Parathyroid adenoma (tissue), 2 donors: ENCODE measurements at regions not wholly inside any gene's neighbourhood (a gene's known extent, or its start where the extent isn't known, plus 50 kb on each side); places are given as distances from the start of the nearest gene placed in this dataset.

Source experiments
- H2AFZ ChIP-seq: fragments of 300-600 bp; sonication (generic); one replicate; pipeline ENCODE4 v1.7.0; 2017; ENCODE audit warnings: antibody characterized with exemption, mild to moderate bottlenecking
- H3K27ac ChIP-seq: fragments of 300-600 bp; sonication (generic); one replicate; pipeline ENCODE4 v1.7.0; 2017
- H3K27me3 ChIP-seq: fragments of 300-600 bp; sonication (generic); one replicate; pipeline ENCODE4 v1.7.0; 2017; ENCODE audit warnings: low read length; ENCODE audit not compliant: control insufficient read depth, insufficient read depth
- H3K36me3 ChIP-seq: fragments of 300-600 bp; sonication (generic); one replicate; pipeline ENCODE4 v1.7.0; 2017; ENCODE audit warnings: low read length; ENCODE audit not compliant: control insufficient read depth, insufficient read depth
- H3K4me1 ChIP-seq: fragments of 300-600 bp; sonication (generic); one replicate; pipeline ENCODE4 v1.7.0; 2017; ENCODE audit warnings: control low read depth
- H3K4me2 ChIP-seq: fragments of 300-600 bp; sonication (generic); one replicate; pipeline ENCODE4 v1.7.0; 2017; ENCODE audit warnings: low read length
- H3K4me3 ChIP-seq: fragments of 300-600 bp; sonication (generic); one replicate; pipeline ENCODE4 v1.7.0; 2017; ENCODE audit warnings: low read depth, low read length
- H3K79me2 ChIP-seq: fragments of 300-600 bp; sonication (generic); one replicate; pipeline ENCODE4 v1.7.0; 2017; ENCODE audit warnings: control low read depth
- H3K9ac ChIP-seq: fragments of 300-600 bp; sonication (generic); one replicate; pipeline ENCODE4 v1.7.0; 2017; ENCODE audit warnings: mild to moderate bottlenecking
- H3K9me3 ChIP-seq: fragments of 300-600 bp; sonication (generic); one replicate; pipeline ENCODE4 v1.7.0; 2017; ENCODE audit warnings: low read length; ENCODE audit not compliant: control insufficient read depth
- CTCF ChIP-seq: fragments of 300-600 bp; sonication (generic); IDR thresholded peaks from one replicate; pipeline ENCODE4 v1.7.0; 2017; ENCODE audit warnings: antibody characterized with exemption, mild to moderate bottlenecking
- donor health status: primary hyperparathyroidism.

- no peaks in the 10 kb centered on the region for H3K79me2 ChIP-seq
- no peak overlapping the region for H3K9ac ChIP-seq
- H3K36me3 ChIP-seq: no peaks in the 10 kb centered on the region
- TF ChIP-seq CTCF: no peak
- H3K4me2 ChIP-seq: no peak overlapping the region
- H3K4me3 ChIP-seq: no peak overlapping the region
- no peaks in the 10 kb centered on the region for H3K27me3 ChIP-seq
- no peak overlapping the region for H3K27ac ChIP-seq
- no peak overlapping the region for H2AFZ ChIP-seq
- peaks cover 18% of the 10 kb centered on the region for H3K4me1 ChIP-seq
- no peaks in the 10 kb centered on the region for H3K9me3 ChIP-seq
These were observed 1102.7 kb upstream of the EEF2KMT start for GRCh38 chr16:6200271-6200670.

- H3K27me3 ChIP-seq: no peaks in the 10 kb centered on the region
- H3K4me3 ChIP-seq: no peak overlapping the region
- no peak for TF ChIP-seq CTCF
- H3K9me3 ChIP-seq: no peaks in the 10 kb centered on the region
- no peaks in the 10 kb centered on the region for H3K79me2 ChIP-seq
- H3K4me2 ChIP-seq: no peak overlapping the region
- H3K9ac ChIP-seq: no peak overlapping the region
- H2AFZ ChIP-seq: no peak overlapping the region
- no peaks in the 10 kb centered on the region for H3K36me3 ChIP-seq
- H3K4me1 ChIP-seq: peaks cover 8% of the 10 kb centered on the region
- H3K27ac ChIP-seq: no peak overlapping the region
These were observed 1098.4 kb upstream of the EEF2KMT start for GRCh38 chr16:6195966-6196365.

DNA sequence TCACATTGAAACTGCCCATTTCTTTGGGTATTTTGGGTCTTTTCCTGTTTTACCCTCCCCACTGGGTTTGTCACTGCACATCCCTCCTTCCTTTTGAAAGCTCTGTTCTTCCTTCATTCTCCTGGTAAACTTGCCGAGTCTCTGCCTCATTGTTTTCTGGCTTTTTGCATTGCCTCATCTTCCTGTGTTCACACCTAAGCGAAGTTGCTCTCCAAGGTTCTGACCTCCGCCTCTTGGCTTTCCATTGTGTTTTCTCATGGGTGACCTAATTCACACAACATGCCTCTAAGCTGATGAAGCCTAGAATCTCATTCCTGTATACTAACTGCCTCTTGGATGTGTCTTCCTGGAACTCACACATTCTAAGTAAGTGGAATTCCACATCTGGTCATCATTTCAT, 1096.1 kb upstream of the EEF2KMT start:
- Histone ChIP-seq H3K27me3 (no peaks in the 10 kb centered on the region), H3K27ac (no peak overlapping the region), H3K36me3 (no peaks in the 10 kb centered on the region), H3K4me2 (no peak overlapping the region), H3K9ac (no peak overlapping the region), H3K9me3 (no peaks in the 10 kb centered on the region), H3K4me3 (no peak overlapping the region), H3K4me1 (peaks cover 8% of the 10 kb centered on the region), H3K79me2 (no peaks in the 10 kb centered on the region), H2AFZ (peak overlapping the region; percentile 33)
- TF ChIP-seq CTCF: no peak

- Histone ChIP-seq H3K4me2 (no peak overlapping the region), H3K36me3 (no peaks in the 10 kb centered on the region), H3K4me1 (peaks cover 3% of the 10 kb centered on the region), H2AFZ (no peak overlapping the region), H3K9me3 (no peaks in the 10 kb centered on the region), H3K27me3 (no peaks in the 10 kb centered on the region), H3K27ac (no peak overlapping the region), H3K79me2 (no peaks in the 10 kb centered on the region), H3K9ac (no peak overlapping the region), H3K4me3 (no peak overlapping the region)
- TF ChIP-seq CTCF: no peak
These were observed 1095.4 kb upstream of the EEF2KMT start for GRCh38 chr16:6192984-6193383.

DNA sequence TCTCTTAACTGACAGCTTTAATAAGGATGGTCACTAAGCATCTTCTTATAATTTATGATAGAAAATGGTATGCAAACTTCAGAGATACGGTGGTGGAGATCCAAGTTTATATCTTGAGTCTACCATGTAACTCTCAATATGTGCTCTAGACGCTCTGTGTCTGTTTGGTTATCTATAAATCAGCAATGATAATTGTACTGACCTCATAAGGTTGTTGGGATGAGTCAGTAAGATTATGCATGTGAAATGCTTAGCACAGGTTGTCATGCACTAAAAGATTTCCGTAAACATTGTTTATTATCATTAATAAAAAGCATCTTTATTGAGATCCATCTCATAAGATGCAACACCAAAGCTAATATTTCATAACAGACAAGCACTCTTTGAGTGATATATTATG, 1094.9 kb upstream of the EEF2KMT start:
- H3K27ac ChIP-seq: no peak overlapping the region
- no peaks in the 10 kb centered on the region for H3K79me2 ChIP-seq
- TF ChIP-seq CTCF: no peak
- H3K9ac ChIP-seq: no peak overlapping the region
- H2AFZ ChIP-seq: no peak overlapping the region
- no peaks in the 10 kb centered on the region for H3K36me3 ChIP-seq
- H3K9me3 ChIP-seq: no peaks in the 10 kb centered on the region
- no peak overlapping the region for H3K4me3 ChIP-seq
- no peaks in the 10 kb centered on the region for H3K27me3 ChIP-seq
- H3K4me1 ChIP-seq: no peaks in the 10 kb centered on the region
- H3K4me2 ChIP-seq: no peak overlapping the region
